ENCODE measurements at regions not wholly inside any gene's neighbourhood (a gene's known extent, or its start where the extent isn't known, plus 50 kb on each side); places are given as distances from the start of the nearest gene placed in this dataset.

DNA sequence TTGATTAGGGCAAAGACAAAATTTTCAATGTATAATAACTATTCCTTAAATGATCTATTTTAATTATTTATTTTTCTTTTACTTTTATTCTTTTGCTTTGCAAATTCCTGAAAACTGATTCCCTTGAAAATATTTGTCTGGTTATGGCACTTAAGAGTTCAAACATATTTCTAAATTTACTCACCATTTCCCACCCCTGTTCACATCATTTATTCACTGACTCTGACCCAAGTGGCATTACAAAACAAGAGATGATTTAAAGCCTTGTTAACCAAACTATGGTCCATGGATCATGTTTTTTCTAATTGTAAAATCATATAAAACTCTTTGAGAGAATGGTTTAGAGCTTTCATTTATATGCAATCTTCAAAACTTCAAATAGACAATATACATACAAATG, 1256.1 kb upstream of the LRRN3 start:
- intact Hi-C loops (cut with DNase I), result no loop called here
- Histone ChIP-seq H3K4me3 (no peak overlapping the region), H3K9me3 (no peaks in the 10 kb centered on the region), H3K4me1 (no peaks in the 10 kb centered on the region), H3K27me3 (no peaks in the 10 kb centered on the region), H3K27ac (replicated peaks in 1 of 4) (no peak overlapping the region), H3K36me3 (no peaks in the 10 kb centered on the region)
- TF ChIP-seq EP300 (IDR thresholded peaks at IDR 0.05), result no peak
- TF ChIP-seq CTCF (IDR thresholded peaks at IDR 0.05), result no peak
- TF ChIP-seq POLR2A (IDR thresholded peaks at IDR 0.05; ENCODE audit: low read depth), result no peak
- TF ChIP-seq POLR2AphosphoS5 (IDR thresholded peaks at IDR 0.05), result no peak
- no peak for DNase-seq (ENCODE audit: extremely low spot score)

GRCh38 chr7:109835577-109835976, 1255.3 kb upstream of the LRRN3 start:
- Histone ChIP-seq H3K27me3 (no peaks in the 10 kb centered on the region), H3K9me3 (no peaks in the 10 kb centered on the region), H3K4me1 (no peaks in the 10 kb centered on the region), H3K27ac (replicated peaks in 1 of 4) (no peak overlapping the region), H3K36me3 (no peaks in the 10 kb centered on the region), H3K4me3 (no peak overlapping the region)
- intact Hi-C loops (cut with DNase I), result no loop called here
- no peak for DNase-seq (ENCODE audit: extremely low spot score)
- TF ChIP-seq POLR2A (IDR thresholded peaks at IDR 0.05; ENCODE audit: low read depth) (no peak), EP300 (IDR thresholded peaks at IDR 0.05) (no peak), POLR2AphosphoS5 (IDR thresholded peaks at IDR 0.05) (no peak), CTCF (IDR thresholded peaks at IDR 0.05) (no peak)

DNA sequence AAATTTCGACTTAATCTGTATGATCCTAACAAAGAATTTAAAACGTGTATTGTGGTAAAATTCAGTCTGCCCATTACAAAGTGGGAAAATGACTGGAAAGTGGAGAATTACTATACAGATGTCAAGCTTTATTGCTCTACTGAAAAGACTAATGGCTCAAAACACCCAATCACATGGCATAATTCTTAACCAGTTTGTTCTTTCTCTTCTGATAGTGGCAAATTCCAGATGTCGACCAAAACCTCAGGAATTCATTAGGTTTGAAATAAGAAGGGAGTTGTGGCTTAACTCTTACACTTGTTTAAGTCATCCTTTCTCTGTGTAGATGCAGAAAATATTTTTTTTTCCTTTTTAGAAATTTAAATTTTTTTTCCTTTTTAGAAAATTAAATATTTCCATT, 1254.9 kb upstream of the LRRN3 start:
- intact Hi-C loops (cut with DNase I), result no loop called here
- no peaks in the 10 kb centered on the region for H3K36me3 ChIP-seq
- no peaks in the 10 kb centered on the region for H3K4me1 ChIP-seq
- H3K27me3 ChIP-seq, result no peaks in the 10 kb centered on the region
- DNase-seq (ENCODE audit: extremely low spot score), result no peak
- no peaks in the 10 kb centered on the region for H3K9me3 ChIP-seq
- no peak overlapping the region for H3K4me3 ChIP-seq
- H3K27ac ChIP-seq (replicated peaks in 1 of 4), result no peak overlapping the region
- TF ChIP-seq EP300 (IDR thresholded peaks at IDR 0.05) (no peak), CTCF (IDR thresholded peaks at IDR 0.05) (no peak), POLR2AphosphoS5 (IDR thresholded peaks at IDR 0.05) (no peak), POLR2A (IDR thresholded peaks at IDR 0.05; ENCODE audit: low read depth) (no peak)
- WGBS, result 79% methylated on average over 3 of the region's 3 CpGs

- H3K27ac ChIP-seq (replicated peaks in 1 of 4), result no peak overlapping the region
- no peaks in the 10 kb centered on the region for H3K9me3 ChIP-seq
- no peak overlapping the region for H3K4me3 ChIP-seq
- no peak for DNase-seq (ENCODE audit: extremely low spot score)
- WGBS, result 69% methylated on average over 4 of the region's 4 CpGs
- no peaks in the 10 kb centered on the region for H3K36me3 ChIP-seq
- H3K27me3 ChIP-seq, result no peaks in the 10 kb centered on the region
- no peaks in the 10 kb centered on the region for H3K4me1 ChIP-seq
- intact Hi-C loops (cut with DNase I), result loop anchor here (10.0 kb wide), 1 partner anchor 1892 kb away; no protein-coding TSS in a partner anchor
- no peak for TF ChIP-seq POLR2A (IDR thresholded peaks at IDR 0.05; ENCODE audit: low read depth)
- TF ChIP-seq CTCF (IDR thresholded peaks at IDR 0.05), result no peak
- no peak for TF ChIP-seq POLR2AphosphoS5 (IDR thresholded peaks at IDR 0.05)
- TF ChIP-seq EP300 (IDR thresholded peaks at IDR 0.05), result no peak
Measured at GRCh38 chr7:109842386-109842785, 1248.5 kb upstream of the LRRN3 start.

DNA sequence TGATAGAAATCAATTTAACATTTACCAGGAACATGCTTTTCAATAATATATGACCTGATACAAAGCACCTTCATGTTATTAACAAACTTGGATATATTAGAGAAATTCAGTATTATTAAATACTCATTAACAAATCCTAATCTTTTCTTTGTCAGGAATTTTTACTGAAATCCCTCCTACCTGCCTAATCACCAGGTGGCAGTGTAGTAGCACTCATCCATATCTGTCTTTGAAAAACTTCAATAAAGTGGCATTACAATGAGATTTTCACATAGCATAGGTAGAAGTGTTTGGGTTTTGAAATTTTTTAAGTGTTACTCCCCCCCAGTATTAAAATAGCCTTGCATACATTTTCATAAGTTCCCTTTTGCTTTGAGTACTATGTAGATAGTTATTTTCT, 1246.6 kb upstream of the LRRN3 start:
- no peaks in the 10 kb centered on the region for H3K36me3 ChIP-seq
- H3K27me3 ChIP-seq, result no peaks in the 10 kb centered on the region
- H3K9me3 ChIP-seq, result no peaks in the 10 kb centered on the region
- H3K4me3 ChIP-seq, result no peak overlapping the region
- TF ChIP-seq EP300 (IDR thresholded peaks at IDR 0.05), result no peak
- TF ChIP-seq POLR2A (IDR thresholded peaks at IDR 0.05; ENCODE audit: low read depth), result no peak
- TF ChIP-seq CTCF (IDR thresholded peaks at IDR 0.05), result peak in 2 of 3 experiments; percentile 15 to 36
- no peaks in the 10 kb centered on the region for H3K4me1 ChIP-seq
- DNase-seq (ENCODE audit: extremely low spot score), result no peak
- intact Hi-C loops (cut with DNase I), result loop anchor here (10.0 kb wide), 1 partner anchor 1890 kb away; no protein-coding TSS in a partner anchor
- H3K27ac ChIP-seq (replicated peaks in 1 of 4), result no peak overlapping the region

All from esophagus muscularis mucosa (tissue), 4 donors.